Natural killer cell treated with Interleukin-12 subunit alpha and Interleukin-12 subunit beta and Interleukin-15 and Interleukin-18, amount 100 ng/mL, for 72 hours (primary cell): ENCODE measurements at regions not wholly inside any gene's neighbourhood (a gene's known extent, or its start where the extent isn't known, plus 50 kb on each side); places are given as distances from the start of the nearest gene placed in this dataset.

Experiments used
- ATAC-seq, 2 donors: fragments of 150-1000 bp; cut with Tn5 transposase in 1 of 2; sonication (Bioruptor Pico), chemical (Tn5 transposase) in 1 of 2; 2 replicates each; pipeline ENCODE4 v1.10.0; 2021
- DNase-seq: peaks from one replicate; pipeline ENCODE4 v3.0.0; 2022; ENCODE audit warnings: low spot score
- H3K27ac Mint-ChIP-seq, 2 donors: 1 replicate in 1 of 2; 2 replicates in 1 of 2; pipeline ENCODE4 v1.8.0; 2022; ENCODE audit warnings: mixed read lengths in 2 of 2, mild to moderate bottlenecking in 1 of 2, moderate library complexity in 1 of 2
- H3K27me3 Mint-ChIP-seq, 2 donors: 1 replicate in 1 of 2; 2 replicates in 1 of 2; pipeline ENCODE4 v1.8.0; 2022; ENCODE audit warnings: mixed read lengths in 2 of 2
- H3K36me3 Mint-ChIP-seq: one replicate; pipeline ENCODE4 v1.8.0; 2022; ENCODE audit warnings: mixed read lengths
- H3K4me1 Mint-ChIP-seq, 2 donors: 1 replicate in 1 of 2; 2 replicates in 1 of 2; pipeline ENCODE4 v1.8.0; 2022; ENCODE audit warnings: low read depth in 2 of 2, mixed read lengths in 2 of 2, mild to moderate bottlenecking in 1 of 2
- H3K4me3 Mint-ChIP-seq: one replicate; pipeline ENCODE4 v1.8.0; 2022; ENCODE audit warnings: mixed read lengths
- H3K9me3 Mint-ChIP-seq: 2 replicates; pipeline ENCODE4 v1.8.0; 2022; ENCODE audit warnings: mixed read lengths

GRCh38 chr10:31731711-31732110 lies 196.9 kb downstream of the ARHGAP12 start:
- DNase-seq (no peak), ATAC-seq (no peak)
- Mint-ChIP-seq H3K4me1 (no peaks in the 10 kb centered on the region), H3K27ac (no peak overlapping the region), H3K36me3 (no peaks in the 10 kb centered on the region), H3K9me3 (no peaks in the 10 kb centered on the region), H3K4me3 (no peak overlapping the region), H3K27me3 (peaks cover 11 to 17% of the 10 kb centered on the region in 2 donors)

- H3K27me3 Mint-ChIP-seq, result peaks cover 11 to 17% of the 10 kb centered on the region in 2 donors
- DNase-seq (no peak), ATAC-seq (no peak)
- H3K27ac Mint-ChIP-seq, result no peak overlapping the region
- no peaks in the 10 kb centered on the region for H3K36me3 Mint-ChIP-seq
- H3K9me3 Mint-ChIP-seq, result no peaks in the 10 kb centered on the region
- no peak overlapping the region for H3K4me3 Mint-ChIP-seq
- no peaks in the 10 kb centered on the region for H3K4me1 Mint-ChIP-seq
Measured at GRCh38 chr10:31730776-31731175, 197.9 kb downstream of the ARHGAP12 start.

DNA sequence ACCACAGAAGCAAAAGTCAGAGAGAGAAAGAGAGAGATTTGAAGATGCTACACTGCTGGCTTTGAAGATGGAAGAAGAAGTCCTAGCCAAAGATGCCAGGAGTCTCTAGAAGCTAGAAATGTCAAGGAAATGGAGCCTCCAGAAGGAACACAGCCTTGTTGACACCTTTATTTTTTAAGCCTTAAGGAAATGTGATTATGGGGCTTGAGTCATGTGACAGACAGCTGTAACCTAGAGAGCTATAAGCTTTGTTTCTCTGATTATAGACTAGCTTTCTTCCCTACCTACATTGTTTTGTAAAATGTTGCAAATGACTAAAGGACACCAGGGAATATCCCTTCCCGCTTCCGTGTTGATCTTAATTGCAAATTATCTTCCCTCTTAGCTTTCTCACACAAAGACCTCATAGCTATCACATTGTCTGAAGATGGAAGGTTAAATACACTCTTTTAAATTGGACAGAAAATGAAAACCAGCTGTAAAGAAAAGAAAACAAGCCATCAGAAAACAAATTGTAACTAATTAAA lies 199.9 kb downstream of the ARHGAP12 start:
- H3K4me3 Mint-ChIP-seq, result no peak overlapping the region
- no peaks in the 10 kb centered on the region for H3K36me3 Mint-ChIP-seq
- no peak for ATAC-seq
- no peaks in the 10 kb centered on the region for H3K4me1 Mint-ChIP-seq
- peaks cover 14 to 26% of the 10 kb centered on the region in 2 donors for H3K27me3 Mint-ChIP-seq
- no peak for DNase-seq
- H3K27ac Mint-ChIP-seq, result no peak overlapping the region
- no peaks in the 10 kb centered on the region for H3K9me3 Mint-ChIP-seq

DNA sequence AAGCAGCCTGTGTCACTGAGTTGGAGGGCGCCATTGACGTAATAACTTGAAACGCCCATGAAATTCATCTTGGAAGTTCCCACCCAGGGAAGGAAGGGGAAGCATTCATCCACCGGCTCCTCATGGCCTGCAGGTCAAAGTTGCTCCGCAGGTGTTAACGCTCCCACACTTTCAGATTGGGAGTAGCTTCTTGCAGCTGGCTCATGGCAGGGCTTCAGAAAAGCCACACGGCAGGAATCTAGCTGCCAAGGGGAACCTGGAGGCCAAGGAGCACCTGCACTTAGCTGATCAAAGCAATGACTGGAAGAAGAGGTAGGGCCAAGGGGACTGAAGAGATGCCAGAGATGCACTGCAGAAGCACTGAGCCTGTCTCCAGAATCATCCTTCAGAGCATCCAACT lies 203.2 kb downstream of the ARHGAP12 start:
- no peaks in the 10 kb centered on the region for H3K4me1 Mint-ChIP-seq
- H3K36me3 Mint-ChIP-seq, result no peaks in the 10 kb centered on the region
- ATAC-seq (no peak), DNase-seq (no peak)
- H3K4me3 Mint-ChIP-seq, result no peak overlapping the region
- no peak overlapping the region for H3K27ac Mint-ChIP-seq
- no peaks in the 10 kb centered on the region for H3K9me3 Mint-ChIP-seq
- peaks cover 14 to 28% of the 10 kb centered on the region in 2 donors for H3K27me3 Mint-ChIP-seq

DNA sequence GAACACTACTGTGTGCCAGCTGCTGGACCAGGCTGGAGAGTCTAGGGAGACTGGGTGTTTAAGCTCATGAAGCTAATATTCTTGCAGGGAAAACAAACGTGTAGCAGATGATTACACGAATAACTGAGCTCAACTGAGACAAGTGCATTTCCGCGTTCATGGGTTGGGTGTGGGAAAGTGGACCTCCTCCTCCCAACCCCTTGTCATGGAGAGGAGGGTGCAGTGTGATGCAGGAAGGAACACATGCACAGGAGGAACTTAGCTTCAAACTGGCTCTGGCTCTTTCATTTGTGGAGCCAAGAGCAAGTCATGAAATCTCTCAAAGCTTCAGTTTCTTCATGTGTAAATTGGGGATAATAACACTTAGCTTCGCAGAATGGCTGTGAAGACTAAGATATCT lies 204.3 kb downstream of the ARHGAP12 start:
- no peak for DNase-seq
- H3K27ac Mint-ChIP-seq, result no peak overlapping the region
- H3K4me1 Mint-ChIP-seq, result no peaks in the 10 kb centered on the region
- ATAC-seq, result no peak
- H3K4me3 Mint-ChIP-seq, result no peak overlapping the region
- H3K27me3 Mint-ChIP-seq, result peaks cover 16 to 28% of the 10 kb centered on the region in 2 donors
- no peaks in the 10 kb centered on the region for H3K36me3 Mint-ChIP-seq
- no peaks in the 10 kb centered on the region for H3K9me3 Mint-ChIP-seq

DNA sequence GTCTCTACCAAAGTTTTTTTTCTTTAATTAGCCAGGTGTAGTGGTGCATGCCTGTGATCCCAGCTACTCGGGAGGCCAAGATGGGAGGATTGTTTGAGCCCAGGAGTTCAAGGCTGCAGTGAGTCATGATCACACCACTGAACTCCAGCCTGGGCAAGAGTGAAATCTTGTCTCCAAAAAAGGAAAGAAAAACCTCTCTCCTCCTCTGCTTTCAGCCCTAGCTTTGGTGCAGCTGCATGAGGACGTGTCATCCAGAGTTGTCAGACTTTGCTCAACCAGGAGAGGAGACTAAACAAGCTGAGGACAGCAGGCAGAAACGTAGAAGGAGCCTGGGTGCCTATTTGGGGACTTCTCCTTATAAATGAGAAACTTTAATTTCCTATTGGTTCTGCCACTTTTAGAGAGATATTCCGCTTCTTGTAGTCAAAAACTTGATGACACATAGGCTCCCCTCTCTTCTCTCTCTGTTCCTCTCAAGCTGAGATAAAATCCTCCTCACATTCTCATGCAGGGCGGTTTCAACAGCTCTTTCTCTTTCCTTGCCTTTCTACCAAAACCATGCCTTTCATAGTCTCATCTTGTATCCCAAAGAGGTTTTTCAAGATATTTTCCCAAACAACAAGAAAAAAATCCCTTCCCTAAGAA lies 205.4 kb downstream of the ARHGAP12 start:
- H3K4me3 Mint-ChIP-seq, result no peak overlapping the region
- no peaks in the 10 kb centered on the region for H3K4me1 Mint-ChIP-seq
- H3K9me3 Mint-ChIP-seq, result no peaks in the 10 kb centered on the region
- peaks cover 13 to 17% of the 10 kb centered on the region in 2 donors for H3K27me3 Mint-ChIP-seq
- DNase-seq, result no peak
- ATAC-seq, result no peak
- H3K36me3 Mint-ChIP-seq, result no peaks in the 10 kb centered on the region
- no peak overlapping the region for H3K27ac Mint-ChIP-seq

DNA sequence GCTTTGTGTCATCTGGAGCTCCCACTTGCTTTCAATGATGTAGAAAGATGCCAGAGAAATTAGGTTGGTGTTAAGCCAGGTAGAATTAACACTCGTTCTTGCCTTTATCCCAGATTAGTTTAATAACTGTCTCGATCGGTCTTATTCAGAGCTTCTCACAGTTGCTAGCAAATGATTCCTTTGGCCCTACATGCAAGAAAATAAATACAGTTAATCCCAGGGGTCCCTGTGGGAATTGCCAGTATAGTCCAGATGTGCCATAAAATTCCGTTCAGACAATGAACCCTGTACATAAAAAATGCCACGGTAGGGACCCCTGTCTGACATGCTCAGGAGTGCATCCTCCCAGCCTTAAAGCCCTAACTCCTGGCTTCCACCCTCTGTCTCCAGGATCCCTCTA lies 207.5 kb downstream of the ARHGAP12 start:
- no peaks in the 10 kb centered on the region for H3K4me1 Mint-ChIP-seq
- H3K27me3 Mint-ChIP-seq, result peaks cover 10 to 18% of the 10 kb centered on the region in 2 donors
- H3K27ac Mint-ChIP-seq, result no peak overlapping the region
- H3K9me3 Mint-ChIP-seq, result no peaks in the 10 kb centered on the region
- H3K4me3 Mint-ChIP-seq, result no peak overlapping the region
- no peaks in the 10 kb centered on the region for H3K36me3 Mint-ChIP-seq
- ATAC-seq (no peak), DNase-seq (no peak)

GRCh38 chr10:31720546-31720945 lies 208.1 kb downstream of the ARHGAP12 start:
- Mint-ChIP-seq H3K4me3 (no peak overlapping the region), H3K36me3 (no peaks in the 10 kb centered on the region), H3K27me3 (peaks cover 10 to 18% of the 10 kb centered on the region in 2 donors), H3K4me1 (no peaks in the 10 kb centered on the region), H3K9me3 (no peaks in the 10 kb centered on the region), H3K27ac (no peak overlapping the region)
- no peak for DNase-seq
- ATAC-seq, result no peak

DNA sequence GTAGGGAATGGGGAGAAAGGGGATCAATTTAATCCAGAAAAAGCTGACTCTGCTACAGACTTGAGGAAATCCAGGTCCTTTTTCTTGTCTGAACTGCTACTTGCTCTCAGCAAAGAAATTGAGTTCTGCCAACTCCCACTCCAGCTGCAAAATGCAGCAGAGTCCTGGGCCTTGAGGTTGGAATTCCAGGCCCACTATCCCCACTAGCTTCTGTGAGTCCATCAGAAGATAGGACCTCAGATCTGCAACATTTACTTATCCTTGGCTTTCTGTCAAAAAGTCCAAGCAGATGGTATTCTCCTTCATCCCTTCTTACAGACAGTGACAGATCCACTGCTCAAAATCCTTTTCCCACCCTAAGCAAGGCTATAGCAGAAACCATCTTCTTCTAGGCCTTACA lies 219.2 kb downstream of the ARHGAP12 start:
- peaks cover 15 to 16% of the 10 kb centered on the region in 2 donors for H3K4me1 Mint-ChIP-seq
- peaks cover 18% of the 10 kb centered on the region for H3K36me3 Mint-ChIP-seq
- H3K9me3 Mint-ChIP-seq, result peaks cover 5% of the 10 kb centered on the region
- ATAC-seq (no peak), DNase-seq (no peak)
- H3K4me3 Mint-ChIP-seq, result no peak overlapping the region
- no peak overlapping the region for H3K27ac Mint-ChIP-seq
- peaks cover 0 to 3% of the 10 kb centered on the region in 2 donors for H3K27me3 Mint-ChIP-seq

- ATAC-seq (no peak), DNase-seq (no peak)
- H3K9me3 Mint-ChIP-seq, result peaks cover 5% of the 10 kb centered on the region
- H3K4me3 Mint-ChIP-seq, result no peak overlapping the region
- peaks cover 18% of the 10 kb centered on the region for H3K36me3 Mint-ChIP-seq
- peaks cover 15 to 16% of the 10 kb centered on the region in 2 donors for H3K4me1 Mint-ChIP-seq
- peak overlapping the region in 1 of 2 donors; percentile 55 for H3K27ac Mint-ChIP-seq
- H3K27me3 Mint-ChIP-seq, result peaks cover 0 to 3% of the 10 kb centered on the region in 2 donors
Measured at GRCh38 chr10:31709028-31709427, 219.6 kb downstream of the ARHGAP12 start.

- no peak for DNase-seq
- no peak for ATAC-seq
- H3K9me3 Mint-ChIP-seq, result peaks cover 5% of the 10 kb centered on the region
- peaks cover 0 to 3% of the 10 kb centered on the region in 2 donors for H3K27me3 Mint-ChIP-seq
- no peak overlapping the region for H3K4me3 Mint-ChIP-seq
- peaks cover 18% of the 10 kb centered on the region for H3K36me3 Mint-ChIP-seq
- peaks cover 15 to 16% of the 10 kb centered on the region in 2 donors for H3K4me1 Mint-ChIP-seq
- H3K27ac Mint-ChIP-seq, result peak overlapping the region in 1 of 2 donors; percentile 55
Measured at GRCh38 chr10:31708474-31708873, 220.2 kb downstream of the ARHGAP12 start.

DNA sequence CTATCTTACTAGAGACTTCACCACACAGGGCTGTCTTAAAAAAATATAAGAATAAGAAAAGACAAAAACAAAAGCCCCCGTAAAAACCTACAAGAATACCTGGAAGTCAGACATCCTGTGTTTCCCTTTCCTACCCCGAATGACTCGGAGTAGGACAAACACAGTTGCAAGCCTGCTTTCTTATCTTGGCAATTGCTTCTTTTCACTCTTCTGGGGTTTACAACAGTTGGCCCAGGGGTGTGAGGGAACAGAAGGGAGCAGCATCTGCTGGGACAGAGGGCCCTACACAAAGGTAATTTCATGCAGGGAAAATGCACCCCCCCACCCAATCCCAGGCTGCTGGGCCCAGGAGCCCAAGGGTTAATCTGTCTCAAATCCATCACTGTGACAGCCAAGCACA lies 220.6 kb downstream of the ARHGAP12 start:
- Mint-ChIP-seq H3K36me3 (peaks cover 18% of the 10 kb centered on the region), H3K27me3 (peaks cover 0 to 3% of the 10 kb centered on the region in 2 donors), H3K9me3 (peaks cover 5% of the 10 kb centered on the region)

DNA sequence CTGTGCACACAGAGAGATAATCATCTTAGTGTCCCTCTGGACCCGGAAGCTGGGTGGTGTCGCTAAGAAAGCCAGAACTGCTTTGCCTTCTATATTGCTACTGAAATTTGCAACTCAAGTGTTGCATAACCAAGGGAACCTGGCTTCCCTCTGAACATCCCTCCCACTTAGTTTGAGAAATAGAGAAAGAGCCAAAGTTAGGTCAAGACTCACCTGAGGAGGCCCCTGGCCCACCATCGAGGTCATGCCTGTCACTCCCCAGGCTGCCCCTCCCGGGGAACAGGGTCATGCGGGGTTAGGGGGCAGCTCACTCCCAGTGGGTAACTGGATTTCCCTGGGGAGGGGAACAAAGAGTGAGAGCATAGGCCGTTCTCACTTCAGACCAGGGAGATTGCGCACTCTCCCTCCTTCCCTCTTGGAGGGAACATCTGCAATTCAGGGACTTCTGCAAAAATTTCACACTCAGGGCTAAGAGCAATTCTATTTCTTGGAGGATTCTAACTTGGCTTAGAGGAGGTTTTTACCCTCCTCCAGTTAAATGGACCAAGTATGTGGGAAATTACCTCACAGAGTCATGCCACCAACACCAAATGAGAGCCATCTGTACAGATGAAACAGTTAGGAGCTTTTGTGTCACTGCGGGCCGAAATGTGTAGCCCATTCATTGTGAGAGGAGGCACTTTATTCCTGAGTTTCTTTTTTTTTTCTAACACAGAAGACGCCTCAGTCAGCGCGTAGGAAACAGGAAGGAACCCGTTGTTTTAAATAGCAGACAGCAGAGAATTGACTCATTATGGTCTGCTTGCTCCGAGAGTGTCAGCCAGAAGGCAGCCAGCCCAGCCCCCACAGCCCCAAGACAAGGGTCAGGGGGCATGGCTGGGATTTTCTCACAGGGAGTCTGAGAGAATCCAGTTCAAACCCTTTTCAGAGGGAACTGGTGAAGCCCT lies 221.3 kb downstream of the ARHGAP12 start:
- Mint-ChIP-seq H3K9me3 (peaks cover under 1% of the 10 kb centered on the region), H3K27me3 (peaks cover 0 to 3% of the 10 kb centered on the region in 2 donors), H3K4me1 (peaks cover 15 to 16% of the 10 kb centered on the region in 2 donors), H3K4me3 (peak overlapping the region; percentile 63), H3K36me3 (peaks cover 13% of the 10 kb centered on the region), H3K27ac (peak overlapping the region; percentile 61 to 76)
- ATAC-seq (peak; percentile 81 to 91), DNase-seq (no peak)

More for the DNA sequence above, 220.6 kb downstream of the ARHGAP12 start:
- ATAC-seq (peak; percentile 2 to 6), DNase-seq (no peak)
- peak overlapping the region; percentile 63 for H3K4me3 Mint-ChIP-seq
- H3K4me1 Mint-ChIP-seq, result peaks cover 15 to 16% of the 10 kb centered on the region in 2 donors
- H3K27ac Mint-ChIP-seq, result peak overlapping the region; percentile 61 to 76
